Urinary bladder (tissue), 3 donors: ENCODE measurements at regions not wholly inside any gene's neighbourhood (a gene's known extent, or its start where the extent isn't known, plus 50 kb on each side); places are given as distances from the start of the nearest gene placed in this dataset.

Experiments used
- DNase-seq: peaks from one replicate; pipeline ENCODE4 v3.0.0-alpha.2; 2015; ENCODE audit errors: extremely low spot score
- H3K27ac ChIP-seq: one replicate; pipeline ENCODE4 v1.5.1; 2013; ENCODE audit warnings: low read depth, mild to moderate bottlenecking, moderate library complexity
- H3K36me3 ChIP-seq: one replicate; pipeline ENCODE4 v1.6.1; 2013; ENCODE audit warnings: mild to moderate bottlenecking, moderate library complexity; ENCODE audit not compliant: insufficient read depth
- H3K4me1 ChIP-seq: one replicate; pipeline ENCODE4 v1.6.1; 2013; ENCODE audit warnings: mild to moderate bottlenecking, moderate library complexity; ENCODE audit not compliant: insufficient read depth
- H3K4me3 ChIP-seq: one replicate; pipeline ENCODE4 v1.5.1; 2013; ENCODE audit warnings: low read depth, low read length
- WGBS: extraction: QIAGEN DNeasy Blood & Tissue Kit; methylation state at CpG from one replicate; pipeline ENCODE4 v1.1.7; 2013; 5-methylcytosine and 5-hydroxymethylcytosine counted together
- donor health status: healthy with polysubstance abuse.
- donor health status: healthy.

- Histone ChIP-seq H3K36me3 (no peaks in the 10 kb centered on the region), H3K4me3 (no peak overlapping the region), H3K4me1 (no peaks in the 10 kb centered on the region), H3K27ac (no peak overlapping the region)
- no peak for DNase-seq
Observed at GRCh38 chr4:111174331-111174730, 551.5 kb upstream of the PITX2 start.

GRCh38 chr4:111178231-111178630, 555.4 kb upstream of the PITX2 start:
- Histone ChIP-seq H3K27ac (no peak overlapping the region), H3K4me3 (no peak overlapping the region), H3K36me3 (no peaks in the 10 kb centered on the region), H3K4me1 (no peaks in the 10 kb centered on the region)
- no peak for DNase-seq

- H3K4me1 ChIP-seq = no peaks in the 10 kb centered on the region
- DNase-seq = no peak
- H3K4me3 ChIP-seq = no peak overlapping the region
- H3K27ac ChIP-seq = no peak overlapping the region
- WGBS = 97% methylated on average over 2 of the region's 2 CpGs
- H3K36me3 ChIP-seq = no peaks in the 10 kb centered on the region
Observed at GRCh38 chr4:111187108-111187507, 564.2 kb upstream of the PITX2 start.

GRCh38 chr4:111198446-111198845, 575.6 kb upstream of the PITX2 start:
- no peaks in the 10 kb centered on the region for H3K4me1 ChIP-seq
- H3K36me3 ChIP-seq = no peaks in the 10 kb centered on the region
- no peak for DNase-seq
- no peak overlapping the region for H3K27ac ChIP-seq
- 50% methylated on average over 1 of the region's 1 CpG for WGBS
- no peak overlapping the region for H3K4me3 ChIP-seq

GRCh38 chr4:111204797-111205196, 581.9 kb upstream of the PITX2 start:
- H3K4me3 ChIP-seq = no peak overlapping the region
- no peaks in the 10 kb centered on the region for H3K36me3 ChIP-seq
- no peak for DNase-seq
- 69% methylated on average over 4 of the region's 4 CpGs for WGBS
- H3K27ac ChIP-seq = no peak overlapping the region
- H3K4me1 ChIP-seq = no peaks in the 10 kb centered on the region

- no peak for DNase-seq
- no peak overlapping the region for H3K27ac ChIP-seq
- no peaks in the 10 kb centered on the region for H3K36me3 ChIP-seq
- H3K4me3 ChIP-seq = no peak overlapping the region
- WGBS = 67% methylated on average over 6 of the region's 6 CpGs
- H3K4me1 ChIP-seq = no peaks in the 10 kb centered on the region
Observed at GRCh38 chr4:111208970-111209369, 586.1 kb upstream of the PITX2 start.

GRCh38 chr4:111209706-111210105, 586.8 kb upstream of the PITX2 start:
- DNase-seq = no peak
- no peak overlapping the region for H3K27ac ChIP-seq
- no peaks in the 10 kb centered on the region for H3K36me3 ChIP-seq
- no peaks in the 10 kb centered on the region for H3K4me1 ChIP-seq
- H3K4me3 ChIP-seq = no peak overlapping the region
- 56% methylated on average over 2 of the region's 2 CpGs for WGBS

GRCh38 chr4:111210595-111210994, 587.7 kb upstream of the PITX2 start:
- Histone ChIP-seq H3K4me1 (no peaks in the 10 kb centered on the region), H3K4me3 (no peak overlapping the region), H3K36me3 (no peaks in the 10 kb centered on the region), H3K27ac (no peak overlapping the region)
- no peak for DNase-seq
- 56% methylated on average over 7 of the region's 7 CpGs for WGBS

GRCh38 chr4:111213531-111213930, 590.7 kb upstream of the PITX2 start:
- Histone ChIP-seq H3K4me1 (no peaks in the 10 kb centered on the region), H3K36me3 (no peaks in the 10 kb centered on the region), H3K4me3 (no peak overlapping the region), H3K27ac (no peak overlapping the region)
- DNase-seq = no peak
- 26% methylated on average over 4 of the region's 4 CpGs for WGBS

GRCh38 chr4:111214371-111214770, 591.5 kb upstream of the PITX2 start:
- H3K36me3 ChIP-seq = no peaks in the 10 kb centered on the region
- 57% methylated on average over 1 of the region's 1 CpG for WGBS
- H3K4me3 ChIP-seq = no peak overlapping the region
- no peaks in the 10 kb centered on the region for H3K4me1 ChIP-seq
- H3K27ac ChIP-seq = no peak overlapping the region
- DNase-seq = no peak

GRCh38 chr4:111215755-111216154, 592.9 kb upstream of the PITX2 start:
- Histone ChIP-seq H3K4me3 (no peak overlapping the region), H3K27ac (no peak overlapping the region), H3K4me1 (no peaks in the 10 kb centered on the region), H3K36me3 (no peaks in the 10 kb centered on the region)
- DNase-seq = no peak

GRCh38 chr4:111216791-111217190, 593.9 kb upstream of the PITX2 start:
- DNase-seq = no peak
- Histone ChIP-seq H3K4me3 (no peak overlapping the region), H3K36me3 (no peaks in the 10 kb centered on the region), H3K4me1 (no peaks in the 10 kb centered on the region), H3K27ac (no peak overlapping the region)

- no peak for DNase-seq
Observed at GRCh38 chr4:111221371-111221770, 598.5 kb upstream of the PITX2 start.

GRCh38 chr4:111228396-111228795, 605.5 kb upstream of the PITX2 start:
- Histone ChIP-seq H3K36me3 (no peaks in the 10 kb centered on the region), H3K4me1 (no peaks in the 10 kb centered on the region), H3K27ac (no peak overlapping the region), H3K4me3 (no peak overlapping the region)
- 98% methylated on average over 1 of the region's 1 CpG for WGBS
- DNase-seq = no peak

More at GRCh38 chr4:111221371-111221770, 598.5 kb upstream of the PITX2 start:
- Histone ChIP-seq H3K36me3 (no peaks in the 10 kb centered on the region), H3K4me3 (no peak overlapping the region), H3K27ac (no peak overlapping the region), H3K4me1 (no peaks in the 10 kb centered on the region)

GRCh38 chr4:111228874-111229273, 606.0 kb upstream of the PITX2 start:
- 65% methylated on average over 1 of the region's 1 CpG for WGBS

More at GRCh38 chr4:111228874-111229273, 606.0 kb upstream of the PITX2 start:
- Histone ChIP-seq H3K4me3 (no peak overlapping the region), H3K36me3 (no peaks in the 10 kb centered on the region), H3K4me1 (no peaks in the 10 kb centered on the region), H3K27ac (no peak overlapping the region)
- DNase-seq = no peak
